ENCODE measurements at regions not wholly inside any gene's neighbourhood (a gene's known extent, or its start where the extent isn't known, plus 50 kb on each side); places are given as distances from the start of the nearest gene placed in this dataset.

- no peak for TF ChIP-seq JUN (IDR thresholded peaks at IDR 0.05; ENCODE audit: low read depth, low read length)
Measured at GRCh38 chr4:141338238-141338637, 117.5 kb downstream of the ZNF330 start (continued).

GRCh38 chr4:141339391-141339790 is 118.7 kb downstream of the ZNF330 start:
- Histone ChIP-seq H3K23ac (ENCODE audit: insufficient read length) (no peak overlapping the region), H3K56ac (replicated peaks; ENCODE audit: insufficient read length, low read depth, low read length) (no peak overlapping the region), H3K79me1 (ENCODE audit: low read depth, low read length) (no peaks in the 10 kb centered on the region), H3K18ac (ENCODE audit: extremely low read depth, low read length) (no peak overlapping the region), H3K14ac (ENCODE audit: insufficient read length) (no peak overlapping the region), H3K4ac (replicated peaks; ENCODE audit: insufficient read length, low read depth, low read length) (no peak overlapping the region), H3K27ac (ENCODE audit: low read depth, low read length) (no peak overlapping the region), H3K4me1 (replicated peaks in 1 of 4; ENCODE audit: control insufficient read depth in 3 of 4, insufficient read depth in 4 of 4, low read length in 3 of 4) (no peaks in the 10 kb centered on the region), H2BK12ac (ENCODE audit: low read depth, low read length) (no peak overlapping the region), H3K9ac (replicated peaks in 1 of 4; ENCODE audit: extremely low read depth in 1 of 4, low read depth in 3 of 4, low read length in 3 of 4) (no peak overlapping the region), H4K91ac (replicated peaks; ENCODE audit: insufficient read length, low read length) (no peak overlapping the region), H2BK5ac (ENCODE audit: low read depth, low read length) (no peak overlapping the region), H3K36me3 (ENCODE audit: control insufficient read depth in 2 of 4, insufficient read depth in 4 of 4, low read length in 3 of 4) (no peaks in the 10 kb centered on the region), H2AK5ac (ENCODE audit: low read depth, low read length) (no peak overlapping the region), H3K4me2 (ENCODE audit: insufficient read depth in 1 of 2, low read depth in 2 of 2, low read length in 2 of 2) (no peak overlapping the region), H3K79me2 (ENCODE audit: control insufficient read depth in 1 of 2, insufficient read depth in 2 of 2, low read length in 2 of 2) (no peaks in the 10 kb centered on the region), H3K4me3 (ENCODE audit: extremely low read depth in 1 of 4, insufficient read depth in 2 of 4, low read depth in 3 of 4, low read length in 4 of 4) (no peak overlapping the region), H4K8ac (ENCODE audit: extremely low read depth, insufficient read depth, low read length) (no peak overlapping the region), H3K9me3 (ENCODE audit: insufficient read depth in 2 of 2, low read depth in 1 of 2, low read length in 1 of 2) (no peaks in the 10 kb centered on the region), H2BK15ac (ENCODE audit: low read length) (no peak overlapping the region), H2BK20ac (ENCODE audit: low read length) (no peak overlapping the region), H3K27me3 (replicated peaks in 1 of 4; ENCODE audit: control insufficient read depth in 3 of 4, extremely low read depth in 1 of 4, insufficient read depth in 3 of 4, low read length in 3 of 4) (no peaks in the 10 kb centered on the region), H4K20me1 (replicated peaks in 1 of 2; ENCODE audit: control insufficient read depth in 1 of 2, insufficient read depth in 2 of 2, low read length in 2 of 2) (no peaks in the 10 kb centered on the region), H2BK120ac (replicated peaks; ENCODE audit: low read depth, low read length) (no peak overlapping the region), H3K23me2 (ENCODE audit: low read depth, low read length) (no peaks in the 10 kb centered on the region), H4K5ac (ENCODE audit: insufficient read length, low read depth, low read length) (no peak overlapping the region), H2AFZ (ENCODE audit: low read length) (no peak overlapping the region)
- CTCF ChIA-PET (ENCODE audit: partially characterized antibody): no interaction called here
- TF ChIP-seq YY1 (IDR thresholded peaks at IDR 0.05; ENCODE audit: low read depth, low read length) (no peak), SUZ12 (IDR thresholded peaks at IDR 0.05; ENCODE audit: low read length) (no peak), SAP30 (IDR thresholded peaks at IDR 0.05; ENCODE audit: insufficient read depth, insufficient replicate concordance, low read length) (no peak)
- FAIRE-seq (no peak), DNase-seq (ENCODE audit: low read depth in 1 of 2, low spot score in 2 of 2) (no peak)
- WGBS, 2 experiments (ENCODE audit: extremely low coverage in 1 of 2, insufficient coverage in 1 of 2, insufficient read length in 1 of 2, insufficient replicate concordance in 2 of 2, low coverage in 1 of 2, low lambda C conversion rate in 2 of 2, missing lambda C conversion rate in 1 of 2): 94% methylated on average over 3 of the region's 3 CpGs; no CpG with 5 or more reads in 1 of the 2 experiments
- POLR2A ChIA-PET (ENCODE audit: partially characterized antibody): no interaction called here

Data from H1 (cell line).